ENCODE measurements at regions not wholly inside any gene's neighbourhood (a gene's known extent, or its start where the extent isn't known, plus 50 kb on each side); places are given as distances from the start of the nearest gene placed in this dataset.

DNA sequence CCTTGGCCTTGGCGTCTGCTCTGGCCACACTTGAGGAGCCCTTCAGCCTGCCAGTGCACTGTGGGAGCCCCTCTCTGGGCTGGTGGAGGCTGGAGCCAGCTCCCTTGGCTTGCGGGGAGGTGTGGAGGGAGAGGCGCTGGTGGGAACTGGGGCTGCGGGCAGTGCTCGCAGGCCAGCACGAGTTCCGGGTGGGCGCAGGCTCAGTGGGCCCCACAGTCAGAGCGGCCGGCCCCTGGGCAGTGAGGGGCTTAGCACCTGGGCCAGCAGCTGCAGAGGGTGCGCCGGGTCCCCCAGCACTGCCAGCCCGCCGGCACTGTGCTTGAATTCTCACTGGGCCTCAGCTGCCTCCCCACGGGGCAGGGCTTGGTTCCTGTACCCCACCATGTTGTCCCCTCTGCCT lies 68.7 kb upstream of the KCNAB1 start:
- TF ChIP-seq ZNF331 (CRISPR knock-in tag; IDR thresholded peaks at IDR 0.05; ENCODE audit: low read depth), result no peak
- TF ChIP-seq CREB1 (CRISPR knock-in tag; IDR thresholded peaks at IDR 0.05; ENCODE audit: low read depth), result no peak
- no peak for TF ChIP-seq EZH2 (IDR thresholded peaks at IDR 0.05; ENCODE audit: low read depth, unreplicated experiment)
- TF ChIP-seq JUNB (IDR thresholded peaks at IDR 0.05; ENCODE audit: unreplicated experiment), result no peak
- TF ChIP-seq, protein P1, sequence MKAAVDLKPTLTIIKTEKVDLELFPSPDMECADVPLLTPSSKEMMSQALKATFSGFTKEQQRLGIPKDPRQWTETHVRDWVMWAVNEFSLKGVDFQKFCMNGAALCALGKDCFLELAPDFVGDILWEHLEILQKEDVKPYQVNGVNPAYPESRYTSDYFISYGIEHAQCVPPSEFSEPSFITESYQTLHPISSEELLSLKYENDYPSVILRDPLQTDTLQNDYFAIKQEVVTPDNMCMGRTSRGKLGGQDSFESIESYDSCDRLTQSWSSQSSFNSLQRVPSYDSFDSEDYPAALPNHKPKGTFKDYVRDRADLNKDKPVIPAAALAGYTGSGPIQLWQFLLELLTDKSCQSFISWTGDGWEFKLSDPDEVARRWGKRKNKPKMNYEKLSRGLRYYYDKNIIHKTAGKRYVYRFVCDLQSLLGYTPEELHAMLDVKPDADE (IDR thresholded peaks at IDR 0.05), result no peak
- no peak for TF ChIP-seq NANOG (IDR thresholded peaks at IDR 0.05; ENCODE audit: borderline replicate concordance)
- TF ChIP-seq, protein P2, sequence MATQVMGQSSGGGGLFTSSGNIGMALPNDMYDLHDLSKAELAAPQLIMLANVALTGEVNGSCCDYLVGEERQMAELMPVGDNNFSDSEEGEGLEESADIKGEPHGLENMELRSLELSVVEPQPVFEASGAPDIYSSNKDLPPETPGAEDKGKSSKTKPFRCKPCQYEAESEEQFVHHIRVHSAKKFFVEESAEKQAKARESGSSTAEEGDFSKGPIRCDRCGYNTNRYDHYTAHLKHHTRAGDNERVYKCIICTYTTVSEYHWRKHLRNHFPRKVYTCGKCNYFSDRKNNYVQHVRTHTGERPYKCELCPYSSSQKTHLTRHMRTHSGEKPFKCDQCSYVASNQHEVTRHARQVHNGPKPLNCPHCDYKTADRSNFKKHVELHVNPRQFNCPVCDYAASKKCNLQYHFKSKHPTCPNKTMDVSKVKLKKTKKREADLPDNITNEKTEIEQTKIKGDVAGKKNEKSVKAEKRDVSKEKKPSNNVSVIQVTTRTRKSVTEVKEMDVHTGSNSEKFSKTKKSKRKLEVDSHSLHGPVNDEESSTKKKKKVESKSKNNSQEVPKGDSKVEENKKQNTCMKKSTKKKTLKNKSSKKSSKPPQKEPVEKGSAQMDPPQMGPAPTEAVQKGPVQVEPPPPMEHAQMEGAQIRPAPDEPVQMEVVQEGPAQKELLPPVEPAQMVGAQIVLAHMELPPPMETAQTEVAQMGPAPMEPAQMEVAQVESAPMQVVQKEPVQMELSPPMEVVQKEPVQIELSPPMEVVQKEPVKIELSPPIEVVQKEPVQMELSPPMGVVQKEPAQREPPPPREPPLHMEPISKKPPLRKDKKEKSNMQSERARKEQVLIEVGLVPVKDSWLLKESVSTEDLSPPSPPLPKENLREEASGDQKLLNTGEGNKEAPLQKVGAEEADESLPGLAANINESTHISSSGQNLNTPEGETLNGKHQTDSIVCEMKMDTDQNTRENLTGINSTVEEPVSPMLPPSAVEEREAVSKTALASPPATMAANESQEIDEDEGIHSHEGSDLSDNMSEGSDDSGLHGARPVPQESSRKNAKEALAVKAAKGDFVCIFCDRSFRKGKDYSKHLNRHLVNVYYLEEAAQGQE (IDR thresholded peaks at IDR 0.05; ENCODE audit: unreplicated experiment), result no peak
- no peak for TF ChIP-seq STAT1 (IDR thresholded peaks at IDR 0.05; ENCODE audit: unreplicated experiment)
- no peak for TF ChIP-seq ZNF114 (CRISPR knock-in tag; IDR thresholded peaks at IDR 0.05)
- no peak for TF ChIP-seq EZH2phosphoT487 (IDR thresholded peaks at IDR 0.05; ENCODE audit: unreplicated experiment)
- TF ChIP-seq, protein P3, sequence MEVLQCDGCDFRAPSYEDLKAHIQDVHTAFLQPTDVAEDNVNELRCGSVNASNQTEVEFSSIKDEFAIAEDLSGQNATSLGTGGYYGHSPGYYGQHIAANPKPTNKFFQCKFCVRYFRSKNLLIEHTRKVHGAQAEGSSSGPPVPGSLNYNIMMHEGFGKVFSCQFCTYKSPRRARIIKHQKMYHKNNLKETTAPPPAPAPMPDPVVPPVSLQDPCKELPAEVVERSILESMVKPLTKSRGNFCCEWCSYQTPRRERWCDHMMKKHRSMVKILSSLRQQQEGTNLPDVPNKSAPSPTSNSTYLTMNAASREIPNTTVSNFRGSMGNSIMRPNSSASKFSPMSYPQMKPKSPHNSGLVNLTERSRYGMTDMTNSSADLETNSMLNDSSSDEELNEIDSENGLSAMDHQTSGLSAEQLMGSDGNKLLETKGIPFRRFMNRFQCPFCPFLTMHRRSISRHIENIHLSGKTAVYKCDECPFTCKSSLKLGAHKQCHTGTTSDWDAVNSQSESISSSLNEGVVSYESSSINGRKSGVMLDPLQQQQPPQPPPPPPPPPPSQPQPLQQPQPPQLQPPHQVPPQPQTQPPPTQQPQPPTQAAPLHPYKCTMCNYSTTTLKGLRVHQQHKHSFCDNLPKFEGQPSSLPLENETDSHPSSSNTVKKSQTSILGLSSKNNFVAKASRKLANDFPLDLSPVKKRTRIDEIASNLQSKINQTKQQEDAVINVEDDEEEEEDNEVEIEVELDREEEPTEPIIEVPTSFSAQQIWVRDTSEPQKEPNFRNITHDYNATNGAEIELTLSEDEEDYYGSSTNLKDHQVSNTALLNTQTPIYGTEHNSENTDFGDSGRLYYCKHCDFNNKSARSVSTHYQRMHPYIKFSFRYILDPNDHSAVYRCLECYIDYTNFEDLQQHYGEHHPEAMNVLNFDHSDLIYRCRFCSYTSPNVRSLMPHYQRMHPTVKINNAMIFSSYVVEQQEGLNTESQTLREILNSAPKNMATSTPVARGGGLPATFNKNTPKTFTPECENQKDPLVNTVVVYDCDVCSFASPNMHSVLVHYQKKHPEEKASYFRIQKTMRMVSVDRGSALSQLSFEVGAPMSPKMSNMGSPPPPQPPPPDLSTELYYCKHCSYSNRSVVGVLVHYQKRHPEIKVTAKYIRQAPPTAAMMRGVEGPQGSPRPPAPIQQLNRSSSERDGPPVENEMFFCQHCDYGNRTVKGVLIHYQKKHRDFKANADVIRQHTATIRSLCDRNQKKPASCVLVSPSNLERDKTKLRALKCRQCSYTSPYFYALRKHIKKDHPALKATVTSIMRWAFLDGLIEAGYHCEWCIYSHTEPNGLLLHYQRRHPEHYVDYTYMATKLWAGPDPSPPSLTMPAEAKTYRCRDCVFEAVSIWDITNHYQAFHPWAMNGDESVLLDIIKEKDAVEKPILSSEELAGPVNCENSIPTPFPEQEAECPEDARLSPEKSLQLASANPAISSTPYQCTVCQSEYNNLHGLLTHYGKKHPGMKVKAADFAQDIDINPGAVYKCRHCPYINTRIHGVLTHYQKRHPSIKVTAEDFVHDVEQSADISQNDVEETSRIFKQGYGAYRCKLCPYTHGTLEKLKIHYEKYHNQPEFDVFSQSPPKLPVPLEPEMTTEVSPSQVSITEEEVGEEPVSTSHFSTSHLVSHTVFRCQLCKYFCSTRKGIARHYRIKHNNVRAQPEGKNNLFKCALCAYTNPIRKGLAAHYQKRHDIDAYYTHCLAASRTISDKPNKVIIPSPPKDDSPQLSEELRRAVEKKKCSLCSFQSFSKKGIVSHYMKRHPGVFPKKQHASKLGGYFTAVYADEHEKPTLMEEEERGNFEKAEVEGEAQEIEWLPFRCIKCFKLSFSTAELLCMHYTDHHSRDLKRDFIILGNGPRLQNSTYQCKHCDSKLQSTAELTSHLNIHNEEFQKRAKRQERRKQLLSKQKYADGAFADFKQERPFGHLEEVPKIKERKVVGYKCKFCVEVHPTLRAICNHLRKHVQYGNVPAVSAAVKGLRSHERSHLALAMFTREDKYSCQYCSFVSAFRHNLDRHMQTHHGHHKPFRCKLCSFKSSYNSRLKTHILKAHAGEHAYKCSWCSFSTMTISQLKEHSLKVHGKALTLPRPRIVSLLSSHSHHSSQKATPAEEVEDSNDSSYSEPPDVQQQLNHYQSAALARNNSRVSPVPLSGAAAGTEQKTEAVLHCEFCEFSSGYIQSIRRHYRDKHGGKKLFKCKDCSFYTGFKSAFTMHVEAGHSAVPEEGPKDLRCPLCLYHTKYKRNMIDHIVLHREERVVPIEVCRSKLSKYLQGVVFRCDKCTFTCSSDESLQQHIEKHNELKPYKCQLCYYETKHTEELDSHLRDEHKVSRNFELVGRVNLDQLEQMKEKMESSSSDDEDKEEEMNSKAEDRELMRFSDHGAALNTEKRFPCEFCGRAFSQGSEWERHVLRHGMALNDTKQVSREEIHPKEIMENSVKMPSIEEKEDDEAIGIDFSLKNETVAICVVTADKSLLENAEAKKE (CRISPR knock-in tag; IDR thresholded peaks at IDR 0.05), result no peak
- TF ChIP-seq POLR2AphosphoS5 (IDR thresholded peaks at IDR 0.05; ENCODE audit: low read depth), result no peak
- TF ChIP-seq, protein P4, sequence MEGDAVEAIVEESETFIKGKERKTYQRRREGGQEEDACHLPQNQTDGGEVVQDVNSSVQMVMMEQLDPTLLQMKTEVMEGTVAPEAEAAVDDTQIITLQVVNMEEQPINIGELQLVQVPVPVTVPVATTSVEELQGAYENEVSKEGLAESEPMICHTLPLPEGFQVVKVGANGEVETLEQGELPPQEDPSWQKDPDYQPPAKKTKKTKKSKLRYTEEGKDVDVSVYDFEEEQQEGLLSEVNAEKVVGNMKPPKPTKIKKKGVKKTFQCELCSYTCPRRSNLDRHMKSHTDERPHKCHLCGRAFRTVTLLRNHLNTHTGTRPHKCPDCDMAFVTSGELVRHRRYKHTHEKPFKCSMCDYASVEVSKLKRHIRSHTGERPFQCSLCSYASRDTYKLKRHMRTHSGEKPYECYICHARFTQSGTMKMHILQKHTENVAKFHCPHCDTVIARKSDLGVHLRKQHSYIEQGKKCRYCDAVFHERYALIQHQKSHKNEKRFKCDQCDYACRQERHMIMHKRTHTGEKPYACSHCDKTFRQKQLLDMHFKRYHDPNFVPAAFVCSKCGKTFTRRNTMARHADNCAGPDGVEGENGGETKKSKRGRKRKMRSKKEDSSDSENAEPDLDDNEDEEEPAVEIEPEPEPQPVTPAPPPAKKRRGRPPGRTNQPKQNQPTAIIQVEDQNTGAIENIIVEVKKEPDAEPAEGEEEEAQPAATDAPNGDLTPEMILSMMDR (conservative IDR thresholded peaks at IDR 0.05; ENCODE audit: low read depth in 2 of 2), result no peak
- Histone ChIP-seq H3K4me3 (no peak overlapping the region), H4K20me1 (replicated peaks; ENCODE audit: insufficient read depth) (no peaks in the 10 kb centered on the region), H3K4me1 (ENCODE audit: insufficient read depth) (no peaks in the 10 kb centered on the region), H3K27ac (ENCODE audit: low read depth) (no peak overlapping the region), H3K4me2 (no peak overlapping the region), H3K9me2 (ENCODE audit: insufficient read depth) (0 out of 2 replicates have a peak, but pooled peaks cover 6% of the 10 kb centered on the region), H3K36me3 (ENCODE audit: insufficient read depth) (no peaks in the 10 kb centered on the region; the same call in 1 of the 2 replicates), H3K27me3 (ENCODE audit: insufficient read depth) (no peaks in the 10 kb centered on the region), H2AFZ (no peak overlapping the region), H3K79me2 (replicated peaks; ENCODE audit: insufficient read depth) (no peaks in the 10 kb centered on the region), H3F3A (replicated peaks; ENCODE audit: low read depth) (no peaks in the 10 kb centered on the region)
- H3K4me1 Mint-ChIP-seq, result no peaks in the 10 kb centered on the region
- peaks cover 15% of the 10 kb centered on the region; the same call in 2 of the 3 replicates for H3K36me3 Mint-ChIP-seq (ENCODE audit: low read depth)
- H3K9me3 Mint-ChIP-seq, result peaks cover 28% of the 10 kb centered on the region
- DNase-seq (ENCODE audit: low spot score), result no peak
- ATAC-seq, result no peak
- H3K27me3 Mint-ChIP-seq (ENCODE audit: insufficient read depth, low read depth, poor library complexity), result no peaks in the 10 kb centered on the region
- no peak overlapping the region for H3K27ac Mint-ChIP-seq
- H3K4me3 Mint-ChIP-seq, result no peak overlapping the region
